ENCODE measurements at regions not wholly inside any gene's neighbourhood (a gene's known extent, or its start where the extent isn't known, plus 50 kb on each side); places are given as distances from the start of the nearest gene placed in this dataset.
"Not testable (repeated sequence)": the region's sequence is repeated elsewhere in the genome, so short reads cannot be mapped to it uniquely, and the experiment has no call there.

DNA sequence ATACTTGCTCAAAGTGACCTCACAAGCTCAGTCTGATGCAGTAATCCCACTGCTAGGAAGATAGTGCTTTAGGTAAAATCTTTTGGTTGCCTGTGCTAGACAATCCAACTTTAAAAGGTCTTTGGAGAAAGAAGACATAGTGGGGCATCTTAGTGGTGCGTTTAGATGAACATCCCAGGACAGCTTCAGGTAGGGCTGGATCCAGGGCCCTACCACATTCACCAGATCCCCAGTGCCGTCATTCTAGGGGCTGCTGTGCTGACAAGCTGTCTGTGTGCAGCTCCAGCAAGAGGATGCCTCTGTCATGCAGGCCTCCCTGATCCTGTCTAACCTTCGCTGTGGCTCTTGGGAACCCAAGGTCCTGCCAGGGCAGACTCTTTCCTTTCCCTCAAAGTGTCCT is 100.7 kb upstream of the EIF5 start:
- intact Hi-C loops (cut with DNase I): no loop called here
- WGBS: 85% methylated on average over 3 of the region's 3 CpGs
- H3K4me1 ChIP-seq (replicated peaks): no peaks in the 10 kb centered on the region
- TF ChIP-seq CTCF (IDR thresholded peaks at IDR 0.05): no peak
- TF ChIP-seq POLR2AphosphoS5 (IDR thresholded peaks at IDR 0.05): no peak
- H3K27ac ChIP-seq: no peak overlapping the region
- no peaks in the 10 kb centered on the region for H3K9me3 ChIP-seq
- H3K27me3 ChIP-seq (replicated peaks; ENCODE audit: insufficient read depth): no peaks in the 10 kb centered on the region
- no peak for DNase-seq (ENCODE audit: low spot score)
- no peaks in the 10 kb centered on the region for H3K36me3 ChIP-seq
- H3K4me3 ChIP-seq: no peak overlapping the region

DNA sequence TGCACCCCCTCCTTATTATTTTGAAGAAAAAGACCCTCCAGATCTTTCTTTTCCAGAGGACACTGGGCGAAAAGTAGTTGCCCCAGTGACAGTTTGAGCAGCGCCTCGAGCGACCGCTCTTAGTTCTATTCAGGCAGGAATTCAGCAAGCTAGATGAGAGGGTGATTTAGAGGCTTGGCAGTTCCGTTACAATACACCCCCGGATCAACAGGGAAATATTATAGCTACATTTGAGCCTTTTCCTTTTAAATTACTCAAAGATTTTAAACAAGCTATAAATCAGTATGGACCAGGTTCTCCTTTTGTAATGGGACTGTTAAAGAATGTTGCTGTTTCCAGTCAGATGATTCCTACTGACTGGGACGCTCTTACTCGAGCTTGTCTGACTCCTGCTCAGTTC is 99.2 kb upstream of the EIF5 start:
- intact Hi-C loops (cut with DNase I); H3K27ac ChIP-seq; H3K4me3 ChIP-seq; H3K36me3 ChIP-seq; DNase-seq (ENCODE audit: low spot score); H3K4me1 ChIP-seq (replicated peaks); H3K27me3 ChIP-seq (replicated peaks; ENCODE audit: insufficient read depth); H3K9me3 ChIP-seq: not testable (repeated sequence)
- WGBS: 23% methylated on average over 9 of the region's 9 CpGs

DNA sequence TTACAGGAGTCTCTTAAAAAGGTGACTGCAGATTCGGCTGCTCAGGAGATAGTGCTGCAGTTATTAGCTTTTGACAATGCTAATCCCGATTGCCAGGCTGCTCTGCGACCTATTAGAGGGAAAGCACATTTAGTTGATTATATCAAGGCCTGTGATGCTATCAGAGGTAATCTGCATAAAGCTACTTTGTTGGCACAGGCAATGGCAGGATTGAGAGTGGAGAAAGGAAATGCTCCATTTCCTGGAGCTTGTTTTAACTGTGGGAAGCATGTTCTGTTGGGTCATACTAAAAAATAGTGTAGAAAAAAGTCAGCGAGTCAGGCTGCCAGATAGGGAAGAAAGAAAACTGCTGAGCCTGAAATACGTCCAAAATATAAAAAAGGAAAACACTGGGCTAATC is 98.5 kb upstream of the EIF5 start:
- H3K27me3 ChIP-seq (replicated peaks; ENCODE audit: insufficient read depth); DNase-seq (ENCODE audit: low spot score); intact Hi-C loops (cut with DNase I); H3K4me3 ChIP-seq; H3K27ac ChIP-seq; H3K9me3 ChIP-seq; H3K36me3 ChIP-seq; H3K4me1 ChIP-seq (replicated peaks): not testable (repeated sequence)
- WGBS: 19% methylated on average over 5 of the region's 5 CpGs

- WGBS: 90% methylated on average over 6 of the region's 6 CpGs
- no peaks in the 10 kb centered on the region for H3K27me3 ChIP-seq (replicated peaks; ENCODE audit: insufficient read depth)
- H3K4me1 ChIP-seq (replicated peaks): no peaks in the 10 kb centered on the region
- H3K36me3 ChIP-seq: no peaks in the 10 kb centered on the region
- H3K9me3 ChIP-seq: no peaks in the 10 kb centered on the region
- TF ChIP-seq CTCF (IDR thresholded peaks at IDR 0.05) (no peak), POLR2A (IDR thresholded peaks at IDR 0.05) (no peak), POLR2AphosphoS5 (IDR thresholded peaks at IDR 0.05) (no peak)
- H3K4me3 ChIP-seq: no peak overlapping the region
- H3K27ac ChIP-seq: no peak overlapping the region
- DNase-seq (ENCODE audit: low spot score): no peak
- intact Hi-C loops (cut with DNase I): no loop called here
Observed at GRCh38 chr14:103239751-103240150, 94.3 kb upstream of the EIF5 start.

DNA sequence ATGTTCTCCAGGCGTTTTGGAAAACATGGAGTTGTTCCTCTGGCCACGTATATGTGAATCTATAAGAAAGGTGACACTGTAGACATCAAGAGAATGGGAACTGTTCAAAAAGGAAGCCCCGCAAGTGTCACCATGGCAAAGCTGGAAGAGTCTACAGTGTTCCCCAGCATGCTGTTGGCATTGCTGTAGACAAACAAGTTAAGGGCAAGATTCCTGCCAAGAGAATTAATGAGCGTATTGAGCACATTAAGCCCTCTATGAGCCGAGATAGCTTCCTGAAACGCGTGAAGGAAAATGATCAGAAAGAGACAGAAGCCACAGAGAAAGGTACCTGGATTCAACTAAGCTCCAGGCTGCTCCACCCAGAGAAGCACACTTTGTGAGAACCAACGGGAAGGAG is 92.5 kb upstream of the EIF5 start:
- Histone ChIP-seq H3K36me3 (no peaks in the 10 kb centered on the region), H3K27me3 (replicated peaks; ENCODE audit: insufficient read depth) (no peaks in the 10 kb centered on the region), H3K27ac (no peak overlapping the region), H3K4me3 (no peak overlapping the region), H3K4me1 (replicated peaks) (no peaks in the 10 kb centered on the region), H3K9me3 (no peaks in the 10 kb centered on the region)
- WGBS: 58% methylated on average over 8 of the region's 8 CpGs
- intact Hi-C loops (cut with DNase I): no loop called here
- TF ChIP-seq POLR2A (IDR thresholded peaks at IDR 0.05) (no peak), POLR2AphosphoS5 (IDR thresholded peaks at IDR 0.05) (no peak), CTCF (IDR thresholded peaks at IDR 0.05) (no peak)
- no peak for DNase-seq (ENCODE audit: low spot score)

DNA sequence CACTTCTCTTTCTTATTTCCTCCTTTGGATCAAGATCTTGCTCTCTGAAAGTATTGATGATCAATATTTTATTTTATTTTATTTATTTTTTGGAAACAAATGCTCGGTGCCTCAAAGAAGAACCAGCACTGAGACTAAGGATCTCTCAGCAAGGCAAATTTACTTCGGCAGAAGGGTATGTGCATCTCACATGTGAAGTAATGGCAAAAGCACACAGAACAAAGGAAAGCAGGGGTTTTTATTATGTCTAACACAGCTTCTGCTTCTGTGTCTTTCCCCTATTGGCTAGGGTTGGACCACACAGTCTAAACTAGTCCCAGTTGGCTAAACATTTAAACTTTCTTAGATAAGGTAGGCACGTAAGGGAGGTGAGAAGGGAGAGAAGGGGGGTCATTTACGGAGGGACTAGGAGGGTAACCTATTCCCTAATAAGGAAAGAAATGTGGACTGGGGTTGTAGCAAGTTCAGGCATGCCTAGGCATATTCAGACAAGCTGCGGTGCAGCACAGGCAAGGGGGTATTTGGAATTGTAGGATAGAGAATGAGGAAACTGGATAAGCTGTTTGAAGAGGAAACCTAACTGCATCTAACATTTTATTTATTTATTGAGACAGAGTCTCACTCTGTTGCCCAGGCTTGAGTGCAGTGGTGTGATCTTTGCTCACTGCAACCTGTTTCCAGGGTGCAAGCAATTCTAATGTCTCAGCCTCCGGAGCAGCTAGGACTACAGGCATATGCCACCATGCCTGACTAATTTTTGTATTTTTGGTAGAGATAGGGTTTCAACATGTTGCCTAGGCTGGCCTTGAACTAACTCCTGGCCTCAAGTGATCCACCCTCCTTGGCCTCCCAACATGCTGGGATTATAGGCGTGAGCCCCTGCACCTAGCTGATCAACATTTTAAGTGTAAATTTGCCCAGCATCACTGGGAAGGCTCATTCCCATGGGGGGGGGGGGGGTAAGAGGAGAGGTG is 90.0 kb upstream of the EIF5 start:
- Histone ChIP-seq H3K4me3 (no peak overlapping the region), H3K36me3 (no peaks in the 10 kb centered on the region), H3K9me3 (no peaks in the 10 kb centered on the region), H3K4me1 (replicated peaks) (no peaks in the 10 kb centered on the region), H3K27ac (no peak overlapping the region), H3K27me3 (replicated peaks; ENCODE audit: insufficient read depth) (no peaks in the 10 kb centered on the region)
- 79% methylated on average over 7 of the region's 7 CpGs for WGBS
- TF ChIP-seq CTCF (IDR thresholded peaks at IDR 0.05) (no peak), POLR2AphosphoS5 (IDR thresholded peaks at IDR 0.05) (no peak), POLR2A (IDR thresholded peaks at IDR 0.05) (no peak)
- intact Hi-C loops (cut with DNase I): no loop called here
- DNase-seq (ENCODE audit: low spot score): no peak
